HepG2 (cell line): ENCODE measurements at regions not wholly inside any gene's neighbourhood (a gene's known extent, or its start where the extent isn't known, plus 50 kb on each side); places are given as distances from the start of the nearest gene placed in this dataset.

Experiments used
- ATAC-seq: fragments of 200-7000 bp; cut with Tn5 transposase; 3 replicates; pipeline ENCODE4 v1.9.1; 2020; ENCODE audit warnings: mild to moderate bottlenecking, moderate library complexity
- BruUV-seq: library from RNA; stranded (reverse); fragments of 400-500 nt; replicated peaks from 2 replicates; lab custom pipeline; 2021; lab: Mats Ljungman, UMichigan
- CTCF ChIA-PET: fragments of 300-600 bp; formaldehyde crosslinking; extraction: SDS; loops from one replicate; lab custom pipeline; 2021; ENCODE audit warnings: low total read pairs, inconsistent platforms, low intra/inter-chr PET ratio; lab: Yijun Ruan, JAX
- POLR2A ChIA-PET: fragments of 350-600 bp; sonication (Branson Sonifier 250); formaldehyde crosslinking; loops from one replicate; lab custom pipeline; 2020; ENCODE audit warnings: antibody characterized with exemption, inconsistent platforms; lab: Yijun Ruan, JAX
- DNase-seq: peaks from one replicate; pipeline ENCODE4 v3.0.0-alpha.2; 2015; ENCODE audit warnings: low spot score
- FAIRE-seq: peaks from 3 replicates; lab custom pipeline; 2011; peaks lifted over from hg19 to GRCh38; lab: Jason Lieb, UNC
- H2AFZ ChIP-seq: one replicate; pipeline ENCODE4 v1.6.1; 2011; ENCODE audit warnings: low read length, inconsistent platforms
- H3K27ac ChIP-seq: fragments of 300-600 bp; 3 replicates; pipeline ENCODE4 v1.8.0; 2011; ENCODE audit warnings: mixed run types, mild to moderate bottlenecking, mixed read lengths, low read length, inconsistent platforms; ENCODE audit not compliant: insufficient read depth; ENCODE audit errors: extremely low read length
- H3K27me3 ChIP-seq, 2 experiments: fragments of 200-600 bp in 1 of 2; 2 replicates in 1 of 2; 3 replicates in 1 of 2; pipeline versions ENCODE4 v1.6.0 to v1.8.0; 2011; ENCODE audit warnings: low read length in 2 of 2, mild to moderate bottlenecking in 2 of 2, moderate library complexity in 2 of 2, inconsistent platforms in 1 of 2; ENCODE audit not compliant: insufficient read depth in 2 of 2, control insufficient read depth in 1 of 2
- H3K36me3 ChIP-seq, 2 experiments: fragments of 200-600 bp in 1 of 2; replicated peaks in 1 of 2; 2 replicates in 1 of 2; 3 replicates in 1 of 2; pipeline versions ENCODE4 v1.5.1 to v1.8.0; 2011; ENCODE audit warnings: low read length in 2 of 2, inconsistent platforms in 1 of 2; ENCODE audit not compliant: insufficient read depth in 2 of 2, control insufficient read depth in 1 of 2
- H3K4me1 ChIP-seq: 2 replicates; pipeline ENCODE4 v1.5.1; 2012; ENCODE audit warnings: low read length, inconsistent platforms; ENCODE audit not compliant: insufficient read depth
- H3K4me2 ChIP-seq: 2 replicates; pipeline ENCODE4 v1.6.0; 2011; ENCODE audit warnings: low read depth, low read length, inconsistent platforms
- H3K4me3 ChIP-seq, 3 experiments: fragments of 200-600 bp in 1 of 3; sonication (generic), shearing (Covaris generic) in 1 of 3; replicated peaks in 1 of 3; 2 replicates each; pipeline ENCODE4 v1.5.1; 2011 to 2016; ENCODE audit warnings: low read length in 3 of 3, inconsistent platforms in 2 of 3, low read depth in 2 of 3, mild to moderate bottlenecking in 2 of 3, control low read depth in 1 of 3, mixed read lengths in 1 of 3; ENCODE audit not compliant: insufficient read depth in 1 of 3
- H3K79me2 ChIP-seq: one replicate; pipeline ENCODE4 v1.6.1; 2011; ENCODE audit warnings: low read length, inconsistent platforms; ENCODE audit not compliant: insufficient read depth
- H3K9ac ChIP-seq: 2 replicates; pipeline ENCODE4 v1.6.0; 2011; ENCODE audit warnings: mild to moderate bottlenecking, low read depth, low read length, inconsistent platforms; ENCODE audit not compliant: insufficient read depth
- H3K9me3 ChIP-seq: 2 replicates; pipeline ENCODE4 v1.5.1; 2012; ENCODE audit warnings: mild to moderate bottlenecking, low read length
- H4K20me1 ChIP-seq: 2 replicates; pipeline ENCODE4 v1.6.0; 2011; ENCODE audit warnings: inconsistent platforms, mild to moderate bottlenecking, low read length, moderate library complexity; ENCODE audit not compliant: insufficient read depth
- CEBPB ChIP-seq: IDR thresholded peaks from 2 replicates; pipeline ENCODE4 v1.6.1; 2011; ENCODE audit warnings: low read depth, low read length, improper control_type of control experiment, borderline replicate concordance
- DPF2 ChIP-seq: sonication (generic); formaldehyde crosslinking; IDR thresholded peaks from 2 replicates; pipeline ENCODE4 v1.4.0; 2020; ENCODE audit warnings: mild to moderate bottlenecking, low read depth, missing genetic modification reagents, borderline replicate concordance
- KLF15 ChIP-seq: sonication (generic); formaldehyde crosslinking; IDR thresholded peaks from 2 replicates; pipeline ENCODE4 v1.8.1; 2023; ENCODE audit warnings: borderline replicate concordance, mild to moderate bottlenecking, inconsistent platforms, missing genetic modification reagents, mixed read lengths
- NFKBIZ ChIP-seq: IDR thresholded peaks from 2 replicates; pipeline ENCODE4 v1.6.1; 2018; ENCODE audit warnings: missing genetic modification reagents, missing compliant biosample characterization
- NFYC ChIP-seq: IDR thresholded peaks from 2 replicates; pipeline ENCODE4 v1.6.1; 2016; ENCODE audit warnings: missing genetic modification reagents, missing compliant biosample characterization
- PCBP2 ChIP-seq: fragments of 200-400 bp; formaldehyde crosslinking; optimal IDR thresholded peaks from 2 replicates; pipeline ENCODE3; 2018; ENCODE audit warnings: low read length, low read depth; ENCODE audit not compliant: poor library complexity, severe bottlenecking
- SRSF1 ChIP-seq: fragments of 200-400 bp; formaldehyde crosslinking; optimal IDR thresholded peaks from 2 replicates; pipeline ENCODE3; 2017; ENCODE audit warnings: mild to moderate bottlenecking, low read depth, low read length, moderate library complexity
- TBX2 ChIP-seq: sonication (generic); formaldehyde crosslinking; IDR thresholded peaks from 2 replicates; pipeline ENCODE4 v1.5.0; 2020; ENCODE audit warnings: missing genetic modification reagents, mild to moderate bottlenecking, borderline replicate concordance
- YEATS4 ChIP-seq: sonication (generic); formaldehyde crosslinking; IDR thresholded peaks from 2 replicates; pipeline ENCODE4 v1.4.0; 2020; ENCODE audit warnings: missing genetic modification reagents, borderline replicate concordance
- ZBTB10 ChIP-seq: sonication (generic); formaldehyde crosslinking; IDR thresholded peaks from 2 replicates; pipeline ENCODE4 v1.4.0; 2020; ENCODE audit warnings: missing genetic modification reagents, borderline replicate concordance
- ZNF260 ChIP-seq: sonication (generic); formaldehyde crosslinking; IDR thresholded peaks from 2 replicates; pipeline ENCODE4 v1.4.0; 2020; ENCODE audit warnings: missing genetic modification reagents, low read depth, mild to moderate bottlenecking, borderline replicate concordance
- ZNF30 ChIP-seq: sonication (generic); formaldehyde crosslinking; IDR thresholded peaks from 2 replicates; pipeline ENCODE4 v1.5.0; 2020; ENCODE audit warnings: mild to moderate bottlenecking, missing genetic modification reagents
- ZNF431 ChIP-seq: sonication (generic); formaldehyde crosslinking; IDR thresholded peaks from 2 replicates; pipeline ENCODE4 v1.9.0; 2022; ENCODE audit warnings: missing genetic modification reagents, low read depth, mild to moderate bottlenecking, borderline replicate concordance
- ZNF607 ChIP-seq: sonication (generic); formaldehyde crosslinking; IDR thresholded peaks from 2 replicates; pipeline ENCODE4 v1.5.1; 2020; ENCODE audit warnings: missing genetic modification reagents, mild to moderate bottlenecking, borderline replicate concordance
- ZNF772 ChIP-seq: sonication (generic); formaldehyde crosslinking; IDR thresholded peaks from 2 replicates; pipeline ENCODE4 v1.5.0; 2020; ENCODE audit warnings: mild to moderate bottlenecking, missing genetic modification reagents
- ZNF841 ChIP-seq: sonication (generic); formaldehyde crosslinking; IDR thresholded peaks from 2 replicates; pipeline ENCODE4 v1.8.1; 2023; ENCODE audit warnings: missing genetic modification reagents, borderline replicate concordance
- WGBS: methylation state at CpG from one replicate; pipeline ENCODE4 v1.1.6; 2017; ENCODE audit warnings: low lambda C conversion rate; 5-methylcytosine and 5-hydroxymethylcytosine counted together
- in situ Hi-C: cut with HindIII; loops from 2 replicates; pipeline ENCODE4 v1.10.0; 2017; ENCODE audit warnings: low pct_unique_long_range_greater_than_20kb; ENCODE audit not compliant: extremely low pct_ligation_motif_present
- intact Hi-C: fragments of 100-400 bp; cut with micrococcal nuclease; formaldehyde crosslinking; loops from one replicate; pipeline ENCODE4 v1.10.0; 2022; ENCODE audit not compliant: unreplicated experiment
- TF ChIP-seq, protein P1 (sequence below): sonication (generic); formaldehyde crosslinking; IDR thresholded peaks from 2 replicates; pipeline ENCODE4 v1.8.1; 2022; ENCODE audit warnings: mild to moderate bottlenecking, missing genetic modification reagents

DNA sequence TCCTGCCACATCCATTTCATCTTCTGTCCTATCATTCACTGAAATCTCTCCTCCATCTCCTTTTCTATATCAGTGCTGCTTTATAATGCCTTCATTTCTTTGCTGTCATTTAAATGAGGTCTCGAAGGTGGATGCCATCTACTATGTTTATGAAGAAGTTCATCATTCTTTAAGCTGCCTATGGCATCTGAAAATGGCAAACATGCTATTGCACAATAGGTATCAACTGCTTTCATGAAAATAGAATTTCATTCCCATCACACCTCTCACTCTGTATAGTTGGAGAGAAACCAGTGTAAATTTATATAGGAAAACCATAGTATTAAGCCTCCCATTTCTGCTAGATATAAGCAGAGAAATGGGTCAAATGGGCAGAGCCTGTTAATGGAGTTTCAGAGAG, 100.2 kb downstream of the FGF9 start:
- H3K27me3 ChIP-seq: no peaks in the 10 kb centered on the region
- in situ Hi-C loops: no loop called here
- TF ChIP-seq TBX2 (CRISPR knock-in tag): no peak
- TF ChIP-seq DPF2 (CRISPR knock-in tag): no peak
- peak; percentile 78 for TF ChIP-seq CEBPB
- no peak for TF ChIP-seq ZNF607 (CRISPR knock-in tag)
- no TSS peak for BruUV-seq
- H2AFZ ChIP-seq: no peak overlapping the region
- DNase-seq (no peak), FAIRE-seq (no peak), ATAC-seq (no peak)
- peaks cover 6% of the 10 kb centered on the region; the same call in 1 of the 2 replicates for H3K9me3 ChIP-seq
- peaks cover 6% of the 10 kb centered on the region; the same call in 1 of the 2 replicates for H3K4me1 ChIP-seq
- intact Hi-C loops: no loop called here
- no peak overlapping the region for H3K27ac ChIP-seq
- 0% methylated on average over 1 of the region's 1 CpG for WGBS
- H3K4me2 ChIP-seq: no peak overlapping the region
- H3K79me2 ChIP-seq: no peaks in the 10 kb centered on the region
- H4K20me1 ChIP-seq: no peaks in the 10 kb centered on the region
- no peak overlapping the region for H3K4me3 ChIP-seq
- POLR2A ChIA-PET: no interaction called here
- CTCF ChIA-PET: no interaction called here
- H3K36me3 ChIP-seq: no peaks in the 10 kb centered on the region
- no peak overlapping the region for H3K9ac ChIP-seq

DNA sequence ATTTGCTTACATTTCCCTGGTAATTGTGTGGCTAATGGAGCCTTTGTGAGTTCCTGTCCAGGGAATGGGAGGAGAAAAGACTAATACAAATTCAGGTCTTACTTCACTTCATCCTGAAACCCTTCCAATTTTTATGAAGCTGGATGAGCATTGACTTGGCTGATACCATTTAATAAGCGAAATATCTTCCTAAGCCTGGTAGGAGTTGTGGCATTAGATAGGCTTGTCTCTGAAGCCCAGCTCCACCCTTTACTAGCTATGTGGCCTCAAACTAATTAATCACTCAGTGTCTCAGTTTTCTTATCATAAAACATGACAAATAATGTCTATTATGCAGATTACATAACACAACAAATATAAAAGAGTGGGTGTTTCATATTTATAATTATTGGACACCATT, 106.3 kb downstream of the FGF9 start:
- in situ Hi-C loops: loop anchor here (25.0 kb wide), 1 partner anchor 110 kb away; no protein-coding TSS in a partner anchor
- no peak overlapping the region for H3K4me2 ChIP-seq
- intact Hi-C loops: no loop called here
- no peak for DNase-seq
- H3K4me3 ChIP-seq: no peak overlapping the region
- ChIA-PET POLR2A (no interaction called here), CTCF (no interaction called here)
- no peaks in the 10 kb centered on the region for H3K36me3 ChIP-seq
- no peak for FAIRE-seq
- no peaks in the 10 kb centered on the region for H3K27me3 ChIP-seq
- BruUV-seq: no TSS peak
- H3K79me2 ChIP-seq: no peaks in the 10 kb centered on the region
- no peaks in the 10 kb centered on the region for H4K20me1 ChIP-seq
- H3K4me1 ChIP-seq: peaks cover 6% of the 10 kb centered on the region; the same call in 1 of the 2 replicates
- H2AFZ ChIP-seq: no peak overlapping the region
- no peak overlapping the region for H3K27ac ChIP-seq
- no peaks in the 10 kb centered on the region for H3K9me3 ChIP-seq
- ATAC-seq: no peak
- H3K9ac ChIP-seq: no peak overlapping the region
- 5% methylated on average over 1 of the region's 1 CpG for WGBS
- TF ChIP-seq NFKBIZ (CRISPR knock-in tag) (no peak), PCBP2 (no peak), ZNF431 (CRISPR knock-in tag) (no peak), ZBTB10 (CRISPR knock-in tag) (no peak), NFYC (CRISPR knock-in tag) (no peak), ZNF260 (no peak), ZNF30 (no peak), KLF15 (no peak), SRSF1 (no peak), ZNF841 (CRISPR knock-in tag) (no peak), ZNF772 (CRISPR knock-in tag) (no peak), YEATS4 (CRISPR knock-in tag) (no peak)
- TF ChIP-seq, protein P1, sequence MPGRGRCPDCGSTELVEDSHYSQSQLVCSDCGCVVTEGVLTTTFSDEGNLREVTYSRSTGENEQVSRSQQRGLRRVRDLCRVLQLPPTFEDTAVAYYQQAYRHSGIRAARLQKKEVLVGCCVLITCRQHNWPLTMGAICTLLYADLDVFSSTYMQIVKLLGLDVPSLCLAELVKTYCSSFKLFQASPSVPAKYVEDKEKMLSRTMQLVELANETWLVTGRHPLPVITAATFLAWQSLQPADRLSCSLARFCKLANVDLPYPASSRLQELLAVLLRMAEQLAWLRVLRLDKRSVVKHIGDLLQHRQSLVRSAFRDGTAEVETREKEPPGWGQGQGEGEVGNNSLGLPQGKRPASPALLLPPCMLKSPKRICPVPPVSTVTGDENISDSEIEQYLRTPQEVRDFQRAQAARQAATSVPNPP (CRISPR knock-in tag): no peak
